NCI-H748 (cell line): ENCODE measurements at regions not wholly inside any gene's neighbourhood (a gene's known extent, or its start where the extent isn't known, plus 50 kb on each side); places are given as distances from the start of the nearest gene placed in this dataset.

Experiments used
- DNase-seq: peaks from one replicate; lab custom pipeline; 2025; ENCODE audit not compliant: unreplicated experiment; lab: John Stamatoyannopoulos, UW

DNA sequence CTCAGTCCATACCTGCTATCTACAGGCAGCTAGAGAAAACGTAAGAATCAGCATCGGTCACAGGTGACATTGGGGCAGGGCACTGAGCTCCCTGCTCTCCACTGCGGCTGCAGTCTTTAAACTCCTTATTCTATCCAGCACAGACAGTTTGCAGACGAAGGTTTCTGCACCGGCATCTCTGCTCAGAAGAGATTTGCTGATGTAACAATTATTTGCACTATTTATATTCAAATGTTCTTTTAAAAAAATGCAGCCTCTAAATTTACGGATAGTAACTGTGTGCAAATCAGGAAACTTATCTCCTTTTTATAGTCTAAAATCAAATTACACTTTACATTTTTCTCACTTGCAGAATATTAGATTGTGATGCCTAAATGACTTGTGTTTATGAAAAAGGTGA is 671.0 kb downstream of the VRK1 start:
- DNase-seq: no peak

DNA sequence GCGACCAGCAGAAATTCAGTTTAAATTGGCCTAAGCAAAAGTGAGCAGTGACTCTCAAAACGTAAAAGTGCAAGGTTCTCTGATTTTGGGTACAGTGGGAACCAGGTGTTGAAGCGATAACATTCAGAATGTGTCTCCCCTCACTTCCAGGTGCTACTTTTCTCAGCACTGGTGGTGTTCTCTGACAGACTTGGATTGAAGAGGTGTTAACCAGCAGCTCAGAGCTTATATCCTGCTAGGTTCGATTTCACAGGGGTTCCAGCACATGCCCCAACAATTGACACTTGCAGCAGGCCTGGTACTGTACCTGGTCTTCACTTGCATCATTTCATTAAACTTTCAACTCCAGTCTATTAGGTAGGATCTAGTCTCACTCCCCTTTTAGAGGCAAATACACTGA is 680.2 kb downstream of the VRK1 start:
- no peak for DNase-seq

DNA sequence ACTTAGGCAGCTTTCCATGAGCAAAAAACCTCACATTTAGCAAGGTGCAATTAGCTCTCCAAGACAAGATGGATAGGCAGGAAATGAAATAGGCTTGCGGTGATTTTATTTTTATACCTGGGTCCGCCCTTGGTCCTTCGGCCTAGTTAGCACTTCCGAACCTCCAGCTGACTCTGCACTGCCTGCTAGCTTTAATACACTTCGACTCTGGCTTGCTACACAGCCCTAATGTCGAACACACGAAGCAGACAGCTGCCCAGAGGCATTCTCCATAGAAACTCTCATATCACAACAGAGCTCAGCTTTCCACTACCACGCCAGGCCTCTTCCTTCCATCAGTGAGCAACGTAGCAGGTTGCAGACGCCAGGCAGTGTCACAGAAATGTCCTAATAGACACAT is 688.0 kb downstream of the VRK1 start:
- DNase-seq: no peak

DNA sequence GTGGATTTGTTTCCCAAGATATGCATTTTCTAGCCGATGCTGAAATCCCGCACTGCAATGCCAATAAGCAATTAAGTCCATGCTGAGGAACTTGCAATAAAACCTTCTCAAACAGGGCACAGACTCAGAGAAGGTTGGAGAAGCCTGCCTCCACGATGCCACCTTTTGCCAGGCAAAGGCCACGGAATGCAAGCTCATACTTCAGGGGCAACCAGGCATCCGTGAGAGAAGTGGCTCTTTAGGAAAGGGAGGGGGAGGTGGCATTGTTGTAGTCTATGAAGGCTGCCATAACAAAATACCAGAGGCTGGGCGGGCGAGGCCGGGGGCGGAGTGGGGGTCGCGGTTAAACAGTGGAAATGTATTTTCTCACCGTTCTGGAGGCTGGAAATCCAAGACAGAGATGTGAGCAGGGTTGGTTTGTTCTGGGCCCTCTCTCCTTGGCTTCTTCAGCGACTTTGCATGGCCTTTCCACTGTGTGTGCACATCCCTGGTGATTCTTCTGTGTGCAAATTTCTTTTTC is 689.5 kb downstream of the VRK1 start:
- DNase-seq: no peak

DNA sequence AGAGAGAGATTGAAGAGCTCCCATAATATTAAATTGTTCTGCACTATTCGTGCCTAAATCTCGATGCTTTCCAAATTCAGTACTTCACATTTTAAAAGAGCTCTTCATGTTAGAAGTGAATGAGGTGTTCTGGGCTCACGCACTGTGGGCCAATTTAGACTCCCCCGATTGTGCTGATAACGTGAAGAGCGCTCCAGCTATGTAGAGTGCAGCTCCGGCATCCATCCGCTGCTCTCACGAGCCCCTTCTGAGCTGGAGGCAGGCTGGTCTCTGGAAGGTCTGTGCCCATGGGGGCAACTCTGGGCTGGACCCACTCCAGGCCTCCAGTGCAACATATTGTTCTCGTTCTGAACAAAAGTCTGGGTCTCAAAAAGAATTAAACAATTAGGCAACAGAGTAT is 692.6 kb downstream of the VRK1 start:
- DNase-seq: no peak

DNA sequence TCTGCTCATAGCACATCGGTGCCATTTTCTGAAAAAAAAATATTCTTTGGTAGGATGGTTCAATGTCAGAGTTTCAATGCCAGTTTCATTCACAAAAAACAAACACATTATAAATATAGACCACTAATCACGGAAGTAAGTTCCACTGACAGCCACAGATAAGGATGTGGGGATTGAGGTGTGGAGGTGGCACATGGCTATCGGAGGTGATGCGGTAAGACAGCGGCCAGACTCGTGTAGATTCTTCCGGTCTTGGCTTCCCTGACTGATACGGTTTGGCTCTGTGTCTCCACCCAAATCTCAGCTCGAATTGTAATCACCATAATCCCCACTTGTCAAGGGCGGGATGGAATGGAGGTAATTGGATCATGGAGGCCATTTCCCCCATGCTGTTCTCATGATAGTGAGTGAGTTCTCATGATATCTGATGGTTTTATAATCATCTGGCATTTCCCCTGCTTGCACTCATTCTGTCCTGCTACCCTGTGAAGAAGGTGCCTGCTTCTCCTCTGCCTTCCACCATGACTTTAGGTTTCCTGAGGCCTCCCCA is 693.4 kb downstream of the VRK1 start:
- DNase-seq: no peak

DNA sequence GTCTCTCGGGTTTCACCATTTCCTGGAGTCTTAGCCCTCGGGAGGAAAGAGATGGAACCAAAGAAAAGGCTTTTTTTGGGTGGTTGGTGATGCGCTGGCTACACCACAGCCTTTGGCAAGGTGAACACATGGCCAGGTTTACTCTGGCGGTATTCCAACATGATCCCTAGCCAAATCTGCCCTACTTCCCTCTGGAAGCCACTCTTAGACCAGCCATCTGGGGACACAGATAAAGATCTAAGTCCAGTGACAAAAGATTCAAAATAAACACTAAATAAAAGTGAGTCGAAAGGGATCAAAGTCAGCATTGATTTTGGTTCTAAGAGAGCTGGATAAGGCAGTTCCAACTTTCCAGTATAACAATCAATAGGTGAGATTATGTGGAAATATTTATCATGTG is 694.5 kb downstream of the VRK1 start:
- no peak for DNase-seq

DNA sequence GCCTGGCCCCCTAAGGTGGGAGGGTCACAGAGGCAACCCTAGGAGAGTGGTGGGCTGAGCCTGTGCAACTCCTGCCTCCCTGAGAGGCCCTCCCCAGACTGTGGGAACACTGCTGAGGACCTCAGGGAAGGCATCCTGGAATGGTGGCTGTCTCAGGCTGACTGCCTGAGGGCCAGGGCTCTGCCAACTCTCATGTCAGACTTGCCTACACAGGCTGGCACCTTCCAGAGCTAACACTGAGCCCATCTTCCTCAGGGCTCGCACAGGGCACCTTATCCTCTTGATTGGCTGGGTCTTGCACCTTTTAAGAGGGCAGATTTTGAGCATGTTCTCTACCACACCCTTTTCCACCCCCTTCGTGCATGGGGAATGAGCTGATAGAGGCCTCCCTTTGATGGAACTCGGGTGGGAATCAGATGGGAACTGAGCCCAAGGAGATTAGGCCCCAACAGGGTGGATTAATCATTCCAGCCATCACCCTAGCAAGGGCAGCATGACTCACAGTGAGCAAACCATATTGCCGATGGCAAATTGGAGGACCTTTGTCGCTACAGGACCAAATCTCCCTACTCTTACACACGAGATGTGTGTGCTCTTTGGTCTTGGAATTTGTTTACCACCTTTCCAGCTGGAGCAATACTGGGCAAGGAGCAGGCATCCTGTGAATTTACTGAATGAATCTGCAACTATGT is 702.8 kb downstream of the VRK1 start:
- no peak for DNase-seq

DNA sequence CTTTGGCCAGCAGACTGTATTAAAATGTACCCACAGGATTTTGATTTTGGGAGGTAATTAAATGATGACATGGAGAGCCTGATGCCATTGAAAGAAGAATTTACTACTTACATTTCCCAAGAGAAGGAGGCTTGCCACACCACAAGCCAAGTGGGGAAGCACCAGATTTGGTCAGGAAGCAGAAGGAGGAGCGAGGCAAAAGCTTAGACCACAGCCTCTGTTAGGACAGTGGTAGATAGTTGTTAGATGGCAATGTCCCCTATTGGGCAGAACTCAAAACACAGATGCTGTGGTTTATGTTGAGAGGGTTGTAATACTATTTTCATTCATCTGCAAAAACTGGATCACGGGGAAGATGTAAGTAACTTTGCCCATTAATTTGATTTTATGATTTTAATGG is 709.4 kb downstream of the VRK1 start:
- no peak for DNase-seq

DNA sequence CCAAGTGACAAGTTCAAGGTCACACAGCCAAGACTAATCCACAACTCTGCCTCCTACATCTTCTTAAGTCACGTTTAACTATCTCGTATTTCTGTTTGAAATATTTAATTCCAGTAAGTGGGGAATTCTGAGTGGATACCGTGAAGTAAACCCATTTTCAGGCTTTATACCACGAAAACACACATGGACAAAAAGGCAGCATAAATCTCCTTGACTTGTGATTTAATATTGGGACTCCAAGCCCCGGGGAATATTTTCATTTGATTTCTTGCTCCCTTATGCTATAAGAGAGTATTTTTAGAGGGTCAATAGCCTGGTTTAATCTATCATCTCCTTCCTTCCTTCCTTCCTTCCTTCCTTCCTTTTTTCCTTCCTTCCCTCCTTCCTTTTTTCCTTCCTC is 716.7 kb downstream of the VRK1 start:
- DNase-seq: no peak

DNA sequence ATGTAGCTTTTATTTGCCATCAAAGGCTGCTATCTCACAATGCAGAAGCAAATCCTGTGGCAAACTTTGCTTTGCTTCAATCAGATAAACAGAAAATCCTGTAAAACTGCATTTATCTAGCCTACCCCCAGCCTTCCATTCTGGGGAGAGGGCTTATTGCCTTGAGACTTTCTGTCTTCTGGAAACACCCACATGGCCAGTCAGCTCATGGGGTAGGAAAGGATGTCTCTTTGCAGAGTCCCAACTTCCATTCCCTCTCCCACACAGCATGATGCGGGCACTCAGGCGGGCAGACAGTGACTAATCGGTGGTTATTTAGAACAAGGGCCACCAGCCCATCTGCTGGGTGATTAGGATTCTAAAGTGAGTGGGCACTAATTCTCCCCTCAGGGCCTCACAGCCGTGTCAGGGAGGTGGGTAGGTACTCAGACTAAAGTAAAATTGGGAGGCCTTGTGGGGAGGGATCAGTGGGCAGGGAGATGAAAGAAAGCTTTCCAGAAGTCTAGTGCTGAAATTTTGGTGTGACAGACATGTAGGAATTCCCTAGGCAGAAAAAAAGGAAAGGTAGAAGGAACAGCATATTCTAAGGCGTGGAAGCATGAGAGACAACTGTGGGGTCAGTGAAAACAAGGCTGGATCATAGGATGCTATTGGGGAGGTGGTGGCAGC is 720.5 kb downstream of the VRK1 start:
- no peak for DNase-seq

DNA sequence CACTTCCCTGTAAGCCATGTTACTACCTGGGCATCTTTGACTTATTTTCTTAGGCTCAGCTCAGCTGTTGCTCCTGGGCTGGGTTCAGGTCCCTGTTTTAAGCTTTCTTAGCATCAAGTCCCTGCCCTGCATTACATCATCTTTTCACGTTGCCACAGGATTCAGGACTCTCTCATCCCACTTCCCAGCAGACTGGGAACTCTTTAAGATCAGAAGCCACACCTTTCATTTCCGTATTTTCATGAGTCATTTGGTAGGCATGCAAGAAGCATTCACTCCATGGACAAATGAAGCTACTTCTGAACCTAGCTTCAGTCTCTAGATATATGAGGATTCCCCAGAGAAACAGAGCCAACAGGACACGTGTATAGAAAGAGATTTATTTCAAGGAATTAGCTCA is 726.8 kb downstream of the VRK1 start:
- no peak for DNase-seq

DNA sequence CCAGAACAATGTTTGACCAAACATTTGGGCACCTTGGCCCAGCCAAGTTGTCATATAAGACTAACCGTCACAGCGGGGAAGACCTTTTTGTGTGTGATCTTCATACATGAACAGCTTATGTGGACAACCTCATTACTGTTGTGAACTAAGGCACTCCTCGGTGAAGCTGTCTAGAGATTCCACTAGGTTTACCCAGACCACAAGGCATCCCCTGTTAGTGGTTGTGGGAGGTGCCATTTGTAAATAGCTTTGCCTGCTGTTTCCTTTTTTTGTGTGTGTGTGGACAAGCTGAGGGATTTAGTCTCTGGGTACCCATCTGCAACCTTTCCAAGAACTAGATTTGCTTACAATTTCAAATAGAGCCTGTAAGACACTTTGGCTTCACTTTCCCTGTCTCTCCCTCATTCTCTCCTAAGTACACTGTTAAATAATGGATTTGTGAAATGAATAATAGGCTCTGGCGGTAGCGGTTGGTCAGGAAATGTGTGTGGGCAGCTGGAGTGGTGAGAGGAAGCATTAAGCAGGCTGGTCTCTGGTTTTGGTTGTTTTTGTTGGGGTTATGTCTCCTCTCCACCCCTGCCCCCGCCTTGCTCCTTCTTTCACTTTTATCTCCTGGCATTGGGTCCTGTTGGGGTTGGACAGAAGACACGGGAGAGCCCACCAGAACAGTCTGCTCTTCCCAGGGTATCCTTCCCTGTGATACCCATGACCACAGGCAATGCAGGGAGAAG is 727.6 kb downstream of the VRK1 start:
- peak; percentile 22 for DNase-seq

DNA sequence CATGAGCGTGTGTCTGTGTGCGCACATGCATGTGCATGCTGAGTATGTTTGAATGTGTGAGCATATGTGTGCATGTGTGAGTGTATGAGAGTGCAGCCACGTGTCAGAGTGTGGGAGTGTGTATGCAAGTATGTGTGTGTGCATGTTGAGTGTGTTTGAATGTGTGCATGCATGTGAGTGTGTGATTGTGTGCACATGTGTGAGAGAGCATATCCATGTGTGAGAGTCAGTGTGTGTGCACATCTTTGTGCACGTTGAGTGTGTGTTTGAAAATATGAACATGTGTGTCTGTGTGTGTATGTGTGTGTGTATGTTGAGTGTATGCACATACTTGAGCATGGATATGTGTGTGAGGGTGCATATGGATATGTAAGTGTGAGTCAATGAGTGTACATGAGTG is 730.8 kb downstream of the VRK1 start:
- DNase-seq: no peak

DNA sequence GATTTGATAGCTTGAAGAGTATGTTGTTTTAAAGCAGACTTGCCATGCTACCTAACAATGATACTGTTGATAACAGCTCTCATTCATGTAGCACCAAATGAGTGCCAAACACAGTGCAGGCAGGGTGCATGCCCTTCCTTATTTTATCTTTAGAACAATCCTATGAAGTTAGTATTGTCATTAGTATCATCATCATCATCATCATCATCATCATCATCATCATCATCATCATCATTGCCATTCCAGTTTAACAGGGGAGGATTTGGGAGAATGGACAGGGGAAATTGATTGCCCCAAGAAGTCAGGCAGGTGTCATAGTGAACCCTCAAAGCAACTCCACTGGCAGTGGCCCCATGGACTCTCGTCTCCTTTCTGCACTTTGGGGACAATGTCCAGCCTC is 734.9 kb downstream of the VRK1 start:
- DNase-seq: no peak

DNA sequence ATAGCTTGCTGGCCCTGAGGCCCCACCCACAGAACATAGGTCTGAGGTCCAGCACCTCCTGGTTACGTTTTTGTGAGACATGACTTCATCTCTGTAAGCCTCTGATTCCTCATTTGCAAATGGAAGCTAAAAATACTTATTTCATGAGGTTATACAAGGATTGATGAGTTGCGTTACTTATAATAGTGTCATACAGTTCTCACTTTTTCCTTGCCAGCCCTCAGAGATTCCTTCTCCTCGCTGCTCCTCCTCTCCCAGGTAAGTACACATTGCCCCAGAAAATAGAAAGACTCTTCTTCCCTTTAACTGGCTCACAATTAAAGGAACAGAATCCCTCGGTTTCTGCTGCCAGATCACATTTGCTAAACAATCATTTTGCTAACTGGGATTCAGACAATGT is 739.2 kb downstream of the VRK1 start:
- no peak for DNase-seq

DNA sequence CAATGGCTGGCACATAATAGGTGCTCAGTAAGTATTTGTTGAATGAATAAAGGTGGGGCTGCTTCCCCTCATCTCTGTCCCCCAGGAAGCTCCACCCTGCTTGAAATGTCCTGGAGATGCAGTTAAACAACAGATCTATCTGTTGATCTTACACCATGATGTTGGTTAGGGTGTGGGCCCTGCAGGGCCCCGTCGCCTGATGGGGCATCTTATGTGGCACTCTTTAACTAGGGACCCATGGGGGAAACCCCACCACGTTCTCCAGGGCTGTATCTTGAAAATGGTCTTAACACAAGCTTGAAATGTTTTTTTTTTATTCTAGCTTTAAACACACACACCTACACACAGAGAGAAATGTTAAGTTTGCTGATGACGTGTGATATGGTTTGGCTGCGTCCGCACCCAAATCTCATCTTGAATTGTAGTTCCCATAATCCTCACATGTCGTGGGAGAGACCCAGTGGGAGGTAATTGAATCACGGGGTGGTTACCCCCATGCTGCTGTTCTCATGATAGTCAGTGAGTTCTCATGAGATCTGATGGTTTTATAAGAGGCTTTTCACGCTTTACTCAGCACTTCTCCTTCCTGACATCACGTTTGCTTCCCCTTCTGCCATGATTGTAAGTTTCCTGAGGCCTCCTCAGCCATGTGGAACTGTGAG is 741.7 kb downstream of the VRK1 start:
- DNase-seq: no peak

DNA sequence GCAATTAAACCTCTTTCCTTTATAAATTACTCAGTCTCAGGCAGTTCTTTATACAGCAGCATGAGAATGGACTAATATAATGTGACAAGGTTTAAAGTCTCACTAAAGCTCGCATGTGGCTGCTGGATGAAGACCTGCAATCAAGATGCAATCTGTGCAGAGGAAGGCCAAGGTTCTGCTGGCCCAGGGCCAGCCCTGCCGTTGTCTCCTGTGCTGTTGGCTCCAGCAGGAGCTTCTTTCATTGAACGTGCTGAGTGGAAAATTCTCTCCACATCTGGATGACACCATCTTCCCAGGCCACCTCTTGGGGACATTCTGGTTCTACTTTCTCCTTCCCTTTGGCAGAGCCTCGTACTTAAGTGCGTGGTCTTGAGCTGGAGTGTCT is 742.2 kb downstream of the VRK1 start:
- DNase-seq: peak; percentile 28

DNA sequence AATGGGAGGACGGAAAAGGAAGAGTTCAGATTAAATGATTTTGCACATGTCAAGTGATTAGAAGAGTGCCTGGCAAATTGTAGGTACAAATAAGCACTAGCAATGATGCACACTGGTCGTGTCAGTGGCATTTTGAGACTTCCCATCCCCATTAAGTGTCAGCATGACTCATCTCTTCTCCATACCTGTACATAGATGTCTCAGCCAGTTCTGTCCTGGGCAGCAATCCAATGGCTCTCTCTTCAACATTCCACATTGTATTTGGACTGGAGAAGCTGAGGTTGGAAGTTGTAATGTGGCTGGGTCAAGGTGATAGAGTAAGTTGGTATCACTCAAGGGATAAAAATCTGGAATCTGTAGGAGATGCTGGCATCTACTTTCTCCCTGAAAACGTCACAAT is 742.7 kb downstream of the VRK1 start:
- DNase-seq: no peak

DNA sequence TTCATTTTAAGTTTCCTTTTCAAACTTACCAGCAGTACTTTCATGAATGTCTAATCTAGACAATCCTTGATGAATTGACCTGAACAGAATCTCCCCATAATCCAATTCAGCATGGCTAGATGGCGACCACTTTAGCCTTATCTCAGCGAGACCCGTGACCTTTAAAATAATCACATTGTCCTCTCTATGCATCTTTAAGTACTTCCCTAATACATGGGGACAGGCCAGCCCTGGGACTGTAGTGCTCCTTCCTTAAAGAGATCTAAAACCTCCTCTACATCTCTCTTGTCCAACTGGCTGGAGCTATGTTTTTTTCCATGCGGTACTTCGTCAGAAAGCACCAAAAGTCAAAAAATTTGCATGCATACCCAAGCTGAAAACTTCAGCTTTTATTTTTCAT is 746.0 kb downstream of the VRK1 start:
- DNase-seq: no peak

DNA sequence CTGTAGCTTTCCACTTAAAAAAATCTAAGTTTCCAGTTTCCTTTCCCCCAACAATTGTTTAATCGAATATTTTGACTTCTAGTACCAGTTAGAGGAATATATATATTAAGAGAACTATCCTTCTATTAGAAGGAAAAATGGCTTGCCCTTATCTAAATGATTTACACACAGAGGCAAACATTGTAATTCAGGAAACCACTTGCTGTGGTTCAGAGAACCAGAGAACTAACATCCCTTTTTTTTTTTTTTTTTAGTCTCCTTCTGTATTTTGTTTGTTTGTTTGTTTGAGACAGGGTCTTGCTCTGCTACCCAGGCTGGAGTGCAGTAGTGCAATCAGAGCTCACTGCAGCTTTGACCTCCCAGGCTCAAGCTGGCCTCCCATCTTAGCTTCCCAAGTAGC is 746.6 kb downstream of the VRK1 start:
- no peak for DNase-seq
